ENCODE measurements at regions not wholly inside any gene's neighbourhood (a gene's known extent, or its start where the extent isn't known, plus 50 kb on each side); places are given as distances from the start of the nearest gene placed in this dataset.

GRCh38 chr10:117445992-117446391 is 70.8 kb upstream of the PDZD8 start:
- no peak for TF ChIP-seq CTCF (IDR thresholded peaks at IDR 0.05; ENCODE audit: low read depth, low read length)
- no peak for TF ChIP-seq POLR2A (IDR thresholded peaks at IDR 0.05; ENCODE audit: extremely low read depth, insufficient read length)
- TF ChIP-seq MYC (IDR thresholded peaks at IDR 0.05; ENCODE audit: low read depth, low read length), result no peak
